SU-DHL-6 (cell line): ENCODE measurements at regions not wholly inside any gene's neighbourhood (a gene's known extent, or its start where the extent isn't known, plus 50 kb on each side); places are given as distances from the start of the nearest gene placed in this dataset.

Experiments used
- H2AFZ ChIP-seq: fragments of 200-600 bp; sonication (generic); 2 replicates; pipeline ENCODE4 v1.6.1; 2014; ENCODE audit warnings: low read depth, mild to moderate bottlenecking, moderate library complexity, mixed read lengths, antibody characterized with exemption, low read length; ENCODE audit not compliant: severe bottlenecking
- H3F3A ChIP-seq: fragments of 200-600 bp; shearing (Covaris generic); 2 replicates; pipeline ENCODE4 v1.6.0; 2016; ENCODE audit warnings: antibody characterized with exemption, mild to moderate bottlenecking; ENCODE audit not compliant: insufficient read depth
- H3K27ac ChIP-seq: fragments of 200-600 bp; sonication (generic); 2 replicates; pipeline ENCODE4 v1.5.1; 2016; ENCODE audit warnings: low read depth, mild to moderate bottlenecking, low read length, moderate library complexity, mixed read lengths
- H3K27me3 ChIP-seq: fragments of 200-600 bp; sonication (generic), shearing (Covaris generic); 2 replicates; pipeline ENCODE4 v1.6.0; 2014; ENCODE audit warnings: mild to moderate bottlenecking, low read length
- H3K36me3 ChIP-seq: fragments of 200-600 bp; sonication (generic); 2 replicates; pipeline ENCODE4 v1.6.1; 2014; ENCODE audit warnings: mild to moderate bottlenecking, low read length, mixed read lengths
- H3K4me2 ChIP-seq: fragments of 300-600, 200-600 bp; shearing (Covaris generic), sonication (generic); 2 replicates; pipeline ENCODE4 v1.6.0; 2014; ENCODE audit warnings: low read length, low read depth, mild to moderate bottlenecking; ENCODE audit not compliant: poor library complexity, severe bottlenecking
- H3K4me3 ChIP-seq: fragments of 200-600 bp; sonication (generic); 2 replicates; pipeline ENCODE4 v1.5.1; 2014; ENCODE audit warnings: antibody characterized with exemption, low read length, mild to moderate bottlenecking, mixed read lengths; ENCODE audit not compliant: insufficient read depth, poor library complexity, severe bottlenecking
- H3K79me2 ChIP-seq: fragments of 200-600 bp; sonication (generic); 2 replicates; pipeline ENCODE4 v1.6.1; 2014; ENCODE audit warnings: mild to moderate bottlenecking, low read length, moderate library complexity; ENCODE audit not compliant: insufficient read depth
- H3K9ac ChIP-seq: fragments of 200-600 bp; sonication (generic); 2 replicates; pipeline ENCODE4 v1.7.0; 2014; ENCODE audit warnings: mild to moderate bottlenecking, low read length
- H3K9me2 ChIP-seq: fragments of 200-600 bp; sonication (generic); replicated peaks from 2 replicates; pipeline ENCODE4 v1.6.1; 2014; ENCODE audit warnings: low read length; ENCODE audit not compliant: insufficient read depth
- H3K9me3 ChIP-seq: fragments of 200-600 bp; sonication (generic); 2 replicates; pipeline ENCODE4 v1.6.1; 2014; ENCODE audit warnings: low read length, mixed read lengths; ENCODE audit not compliant: insufficient read depth
- H4K20me1 ChIP-seq: fragments of 200-600 bp; sonication (generic); 2 replicates; pipeline ENCODE4 v1.6.1; 2014; ENCODE audit warnings: low read depth, mild to moderate bottlenecking, antibody characterized with exemption, low read length, moderate library complexity, mixed read lengths
- EZH2phosphoT487 ChIP-seq: fragments of 200-600 bp; sonication (generic), shearing (Covaris generic); conservative IDR thresholded peaks from 2 replicates; pipeline ENCODE4 v1.6.1; 2018; ENCODE audit warnings: mild to moderate bottlenecking, antibody characterized with exemption, low read length, moderate library complexity, mixed read lengths
- TF ChIP-seq, protein P1 (sequence below): fragments of 200-600 bp; sonication (generic); IDR thresholded peaks from one replicate; pipeline ENCODE4 v1.5.1; 2017; ENCODE audit warnings: antibody characterized with exemption, mild to moderate bottlenecking, low read length, moderate library complexity; ENCODE audit not compliant: insufficient read depth, poor library complexity, severe bottlenecking

DNA sequence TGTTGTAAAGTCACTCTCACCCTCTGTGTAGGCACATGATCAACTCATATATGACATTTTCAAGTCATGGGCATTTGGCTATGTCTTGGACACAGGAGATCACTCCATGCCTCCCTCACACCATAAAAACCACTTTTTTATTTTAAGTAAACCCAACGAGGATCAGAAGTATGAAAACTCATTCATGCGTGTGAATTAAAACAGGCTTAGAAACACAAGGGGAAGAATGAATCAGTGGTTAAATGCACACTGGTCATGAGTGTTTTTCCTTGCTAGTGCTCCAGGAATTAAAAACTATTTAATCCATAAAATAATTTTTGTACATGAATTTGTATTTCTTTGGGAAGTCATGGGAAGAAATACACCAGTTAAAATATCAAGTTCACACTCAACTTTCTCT lies 198.4 kb downstream of the GALC start:
- Histone ChIP-seq H3K9me2 (no peaks in the 10 kb centered on the region), H3F3A (no peaks in the 10 kb centered on the region), H3K27ac (no peak overlapping the region), H3K79me2 (no peaks in the 10 kb centered on the region), H3K9me3 (no peaks in the 10 kb centered on the region), H3K4me2 (no peak overlapping the region), H3K27me3 (no peaks in the 10 kb centered on the region), H3K4me3 (no peak overlapping the region), H2AFZ (no peak overlapping the region), H3K9ac (no peak overlapping the region), H4K20me1 (no peaks in the 10 kb centered on the region), H3K36me3 (no peaks in the 10 kb centered on the region)
- no peak for TF ChIP-seq EZH2phosphoT487
- TF ChIP-seq, protein P1, sequence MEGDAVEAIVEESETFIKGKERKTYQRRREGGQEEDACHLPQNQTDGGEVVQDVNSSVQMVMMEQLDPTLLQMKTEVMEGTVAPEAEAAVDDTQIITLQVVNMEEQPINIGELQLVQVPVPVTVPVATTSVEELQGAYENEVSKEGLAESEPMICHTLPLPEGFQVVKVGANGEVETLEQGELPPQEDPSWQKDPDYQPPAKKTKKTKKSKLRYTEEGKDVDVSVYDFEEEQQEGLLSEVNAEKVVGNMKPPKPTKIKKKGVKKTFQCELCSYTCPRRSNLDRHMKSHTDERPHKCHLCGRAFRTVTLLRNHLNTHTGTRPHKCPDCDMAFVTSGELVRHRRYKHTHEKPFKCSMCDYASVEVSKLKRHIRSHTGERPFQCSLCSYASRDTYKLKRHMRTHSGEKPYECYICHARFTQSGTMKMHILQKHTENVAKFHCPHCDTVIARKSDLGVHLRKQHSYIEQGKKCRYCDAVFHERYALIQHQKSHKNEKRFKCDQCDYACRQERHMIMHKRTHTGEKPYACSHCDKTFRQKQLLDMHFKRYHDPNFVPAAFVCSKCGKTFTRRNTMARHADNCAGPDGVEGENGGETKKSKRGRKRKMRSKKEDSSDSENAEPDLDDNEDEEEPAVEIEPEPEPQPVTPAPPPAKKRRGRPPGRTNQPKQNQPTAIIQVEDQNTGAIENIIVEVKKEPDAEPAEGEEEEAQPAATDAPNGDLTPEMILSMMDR = no peak

DNA sequence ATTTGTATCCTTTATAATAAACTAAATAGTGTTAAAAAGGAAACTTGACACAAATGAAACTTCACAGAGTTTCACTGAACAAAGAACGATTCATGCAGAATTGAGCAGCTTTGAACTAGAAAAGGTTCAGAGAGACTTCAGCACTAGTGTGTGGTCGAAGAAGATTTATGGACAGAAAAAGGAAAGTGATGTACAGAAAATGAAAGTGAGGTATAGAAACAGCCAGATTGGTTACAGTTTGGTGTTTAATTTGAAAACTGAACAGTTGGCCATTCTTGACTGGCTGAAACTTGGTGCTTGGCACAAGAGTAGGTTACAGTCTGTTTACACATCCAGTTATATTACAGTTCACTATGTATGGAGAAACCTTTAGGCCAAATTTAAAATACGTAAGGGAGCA lies 207.1 kb downstream of the GALC start:
- no peaks in the 10 kb centered on the region for H3K9me3 ChIP-seq
- no peak overlapping the region for H3K9ac ChIP-seq
- no peaks in the 10 kb centered on the region for H3K36me3 ChIP-seq
- no peak overlapping the region for H3K4me3 ChIP-seq
- no peak overlapping the region for H3K27ac ChIP-seq
- TF ChIP-seq, protein P1 = no peak
- TF ChIP-seq EZH2phosphoT487 = no peak
- H3F3A ChIP-seq = no peaks in the 10 kb centered on the region
- H3K79me2 ChIP-seq = no peaks in the 10 kb centered on the region
- no peaks in the 10 kb centered on the region for H3K9me2 ChIP-seq
- H3K27me3 ChIP-seq = no peaks in the 10 kb centered on the region
- no peak overlapping the region for H3K4me2 ChIP-seq
- no peaks in the 10 kb centered on the region for H4K20me1 ChIP-seq
- H2AFZ ChIP-seq = no peak overlapping the region

GRCh38 chr14:87784386-87784785 lies 208.6 kb downstream of the GALC start:
- no peaks in the 10 kb centered on the region for H3K9me3 ChIP-seq
- no peaks in the 10 kb centered on the region for H3F3A ChIP-seq
- TF ChIP-seq EZH2phosphoT487 = no peak
- TF ChIP-seq, protein P1 = no peak
- no peak overlapping the region for H3K9ac ChIP-seq
- no peaks in the 10 kb centered on the region for H3K79me2 ChIP-seq
- no peak overlapping the region for H3K4me3 ChIP-seq
- H3K27ac ChIP-seq = no peak overlapping the region
- no peaks in the 10 kb centered on the region for H3K36me3 ChIP-seq
- no peaks in the 10 kb centered on the region for H3K27me3 ChIP-seq
- H2AFZ ChIP-seq = no peak overlapping the region
- no peak overlapping the region for H3K4me2 ChIP-seq
- H3K9me2 ChIP-seq = no peaks in the 10 kb centered on the region
- no peaks in the 10 kb centered on the region for H4K20me1 ChIP-seq

- Histone ChIP-seq H3K9me3 (no peaks in the 10 kb centered on the region), H3K9ac (no peak overlapping the region), H2AFZ (no peak overlapping the region), H3K9me2 (no peaks in the 10 kb centered on the region), H3K4me3 (no peak overlapping the region), H3K79me2 (no peaks in the 10 kb centered on the region), H3F3A (no peaks in the 10 kb centered on the region), H3K27ac (no peak overlapping the region), H4K20me1 (no peaks in the 10 kb centered on the region), H3K27me3 (no peaks in the 10 kb centered on the region), H3K4me2 (no peak overlapping the region), H3K36me3 (no peaks in the 10 kb centered on the region)
- no peak for TF ChIP-seq EZH2phosphoT487
- TF ChIP-seq, protein P1 = no peak
Measured at GRCh38 chr14:87783071-87783470, 209.9 kb downstream of the GALC start.
